GM13977 (cell line): ENCODE measurements at regions not wholly inside any gene's neighbourhood (a gene's known extent, or its start where the extent isn't known, plus 50 kb on each side); places are given as distances from the start of the nearest gene placed in this dataset.
"Not testable (repeated sequence)": the region's sequence is repeated elsewhere in the genome, so short reads cannot be mapped to it uniquely, and the experiment has no call there.

Source experiments
- DNase-seq: peaks from one replicate; pipeline ENCODE4 v3.0.0; 2012; ENCODE audit warnings: low spot score
- CTCF ChIP-seq: IDR thresholded peaks from 2 replicates; pipeline ENCODE4 v1.5.1; 2012; ENCODE audit warnings: mild to moderate bottlenecking, control low read depth; ENCODE audit not compliant: insufficient read depth; ENCODE audit errors: extremely low read depth, missing control alignments
- in situ Hi-C: fragments of 300-500 bp; cut with MboI; formaldehyde crosslinking; loops from one replicate; pipeline ENCODE4 v1.12.0; 2022; ENCODE audit warnings: low sequenced_read_pairs, low pct_unique_long_range_greater_than_20kb, mixed read lengths, inconsistent platforms; ENCODE audit not compliant: unreplicated experiment

GRCh38 chr18:6564950-6565814, 150.5 kb upstream of the L3MBTL4 start:
- in situ Hi-C loops = no loop called here
- no peak for DNase-seq
- no peak for TF ChIP-seq CTCF

- TF ChIP-seq CTCF = no peak
- no peak for DNase-seq
- in situ Hi-C loops = no loop called here
Observed at GRCh38 chr18:6565815-6566081, 151.0 kb upstream of the L3MBTL4 start.

GRCh38 chr18:6566338-6566911, 151.7 kb upstream of the L3MBTL4 start:
- no peak for TF ChIP-seq CTCF
- in situ Hi-C loops = no loop called here

GRCh38 chr18:6569813-6570212, 155.1 kb upstream of the L3MBTL4 start:
- in situ Hi-C loops = no loop called here
- no peak for DNase-seq
- TF ChIP-seq CTCF = no peak

More at GRCh38 chr18:6566338-6566911, 151.7 kb upstream of the L3MBTL4 start:
- no peak for DNase-seq

GRCh38 chr18:6570581-6571238, 156.0 kb upstream of the L3MBTL4 start:
- in situ Hi-C loops = no loop called here
- DNase-seq = no peak
- TF ChIP-seq CTCF = no peak

- in situ Hi-C loops = no loop called here
- TF ChIP-seq CTCF = no peak
- no peak for DNase-seq
Observed at GRCh38 chr18:6571239-6571602, 156.5 kb upstream of the L3MBTL4 start.

- in situ Hi-C loops, DNase-seq: not testable (repeated sequence)
Observed at GRCh38 chr18:6572192-6572591, 157.3 kb upstream of the ARHGAP28 start.
